WERI-Rb-1 (cell line): ENCODE measurements at regions not wholly inside any gene's neighbourhood (a gene's known extent, or its start where the extent isn't known, plus 50 kb on each side); places are given as distances from the start of the nearest gene placed in this dataset.

Experiments used
- DNase-seq: peaks from one replicate; pipeline ENCODE4 v3.0.0-alpha.2; 2020
- H3K27ac ChIP-seq: fragments of 250-450 bp; sonication (Bioruptor Pico); 2 replicates; pipeline ENCODE4 v1.5.1; 2020; ENCODE audit warnings: mild to moderate bottlenecking, moderate library complexity
- H3K27me3 ChIP-seq: fragments of 250-450 bp; sonication (Bioruptor Pico); 2 replicates; pipeline ENCODE4 v1.5.1; 2021; ENCODE audit warnings: mild to moderate bottlenecking, low read depth, moderate library complexity; ENCODE audit not compliant: insufficient read depth, severe bottlenecking
- H3K36me3 ChIP-seq: fragments of 250-450 bp; sonication (Bioruptor Pico); 2 replicates; pipeline ENCODE4 v1.5.1; 2020; ENCODE audit warnings: mild to moderate bottlenecking, moderate library complexity
- H3K4me3 ChIP-seq: 2 replicates; pipeline ENCODE4 v1.5.1; 2011; ENCODE audit warnings: low read depth, mild to moderate bottlenecking, control low read depth, low read length
- H3K9me3 ChIP-seq: fragments of 250-450 bp; sonication (Bioruptor Pico); 2 replicates; pipeline ENCODE4 v1.5.1; 2021; ENCODE audit warnings: mild to moderate bottlenecking, moderate library complexity; ENCODE audit not compliant: severe bottlenecking
- TF ChIP-seq, protein P1 (sequence below): IDR thresholded peaks from 2 replicates; pipeline ENCODE4 v1.5.1; 2011; ENCODE audit warnings: low read depth, mild to moderate bottlenecking, control low read depth, inconsistent platforms, low read length

DNA sequence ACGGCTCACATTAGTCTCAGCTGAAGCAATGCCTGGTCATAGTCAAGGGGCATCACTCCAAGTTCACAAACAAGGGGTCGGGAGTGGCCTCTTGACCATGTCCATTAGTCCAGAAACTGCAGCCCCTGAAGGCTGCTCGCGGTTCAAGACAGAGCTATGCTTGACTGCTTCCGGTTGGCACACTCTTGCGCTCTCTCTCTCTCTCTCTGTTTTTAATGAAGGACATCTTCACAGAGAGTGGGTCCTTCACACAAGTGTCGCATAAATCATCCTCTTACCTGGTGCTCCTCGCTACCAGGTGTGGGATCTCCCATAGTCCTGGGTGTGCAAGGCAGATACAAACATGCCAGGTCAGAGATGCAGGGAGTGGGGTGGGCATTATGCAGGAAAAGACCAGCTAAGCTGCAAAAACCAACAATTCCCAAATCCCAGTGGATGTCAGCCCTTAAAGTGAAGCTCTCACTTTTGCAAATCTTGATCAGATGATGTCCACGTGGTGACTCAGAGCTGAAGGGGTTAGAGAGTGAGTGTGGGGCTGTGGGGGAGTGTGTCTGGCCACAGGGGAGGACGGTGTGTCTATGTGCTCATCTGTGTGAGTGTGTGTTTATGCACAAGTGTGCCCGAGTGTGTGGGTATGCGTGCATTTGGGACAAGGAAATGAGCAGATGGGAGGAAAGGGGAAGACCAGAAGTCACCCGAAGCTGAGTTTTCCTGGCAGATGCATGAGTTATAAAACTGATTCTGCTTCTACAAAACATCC is 83.7 kb upstream of the PPP2R2D start:
- H3K27me3 ChIP-seq, result no peaks in the 10 kb centered on the region
- no peaks in the 10 kb centered on the region for H3K36me3 ChIP-seq
- TF ChIP-seq, protein P1, sequence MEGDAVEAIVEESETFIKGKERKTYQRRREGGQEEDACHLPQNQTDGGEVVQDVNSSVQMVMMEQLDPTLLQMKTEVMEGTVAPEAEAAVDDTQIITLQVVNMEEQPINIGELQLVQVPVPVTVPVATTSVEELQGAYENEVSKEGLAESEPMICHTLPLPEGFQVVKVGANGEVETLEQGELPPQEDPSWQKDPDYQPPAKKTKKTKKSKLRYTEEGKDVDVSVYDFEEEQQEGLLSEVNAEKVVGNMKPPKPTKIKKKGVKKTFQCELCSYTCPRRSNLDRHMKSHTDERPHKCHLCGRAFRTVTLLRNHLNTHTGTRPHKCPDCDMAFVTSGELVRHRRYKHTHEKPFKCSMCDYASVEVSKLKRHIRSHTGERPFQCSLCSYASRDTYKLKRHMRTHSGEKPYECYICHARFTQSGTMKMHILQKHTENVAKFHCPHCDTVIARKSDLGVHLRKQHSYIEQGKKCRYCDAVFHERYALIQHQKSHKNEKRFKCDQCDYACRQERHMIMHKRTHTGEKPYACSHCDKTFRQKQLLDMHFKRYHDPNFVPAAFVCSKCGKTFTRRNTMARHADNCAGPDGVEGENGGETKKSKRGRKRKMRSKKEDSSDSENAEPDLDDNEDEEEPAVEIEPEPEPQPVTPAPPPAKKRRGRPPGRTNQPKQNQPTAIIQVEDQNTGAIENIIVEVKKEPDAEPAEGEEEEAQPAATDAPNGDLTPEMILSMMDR, result no peak
- H3K9me3 ChIP-seq, result no peaks in the 10 kb centered on the region
- H3K27ac ChIP-seq, result no peak overlapping the region
- no peak overlapping the region for H3K4me3 ChIP-seq
- no peak for DNase-seq

DNA sequence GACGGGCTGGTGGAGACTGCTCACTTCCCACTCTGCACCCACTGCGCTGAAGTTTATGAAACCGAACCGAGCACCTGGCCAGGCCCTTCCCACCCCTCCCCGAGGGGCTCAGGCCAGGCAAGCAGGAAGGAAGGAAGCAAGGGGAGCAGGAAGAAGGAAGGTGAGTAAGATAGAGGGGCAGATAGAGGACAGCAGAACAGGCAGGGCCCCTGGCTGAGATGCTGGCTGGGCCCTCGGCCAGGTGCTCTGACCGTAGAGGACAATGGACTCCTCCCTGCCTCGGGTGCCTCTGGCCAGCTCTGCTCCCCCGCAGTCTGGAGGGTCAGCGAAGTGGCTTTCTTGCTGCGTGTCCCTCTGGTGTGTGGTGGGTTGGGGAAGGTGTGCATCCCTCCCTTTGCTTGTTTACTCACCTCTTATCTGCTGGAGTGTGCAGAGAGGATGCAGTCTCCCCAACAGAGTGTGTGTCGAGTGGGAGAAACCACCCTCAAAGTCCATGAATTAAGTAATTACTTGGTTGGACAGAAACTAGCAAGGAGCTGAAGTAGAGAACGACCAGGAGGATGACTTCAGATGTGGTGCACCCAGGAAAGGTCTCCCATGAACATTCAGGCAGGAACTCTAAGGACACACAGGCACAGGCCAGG is 82.8 kb upstream of the PPP2R2D start:
- DNase-seq, result no peak
- H3K4me3 ChIP-seq, result no peak overlapping the region
- H3K9me3 ChIP-seq, result no peaks in the 10 kb centered on the region
- no peaks in the 10 kb centered on the region for H3K36me3 ChIP-seq
- TF ChIP-seq, protein P1, result no peak
- H3K27ac ChIP-seq, result no peak overlapping the region
- H3K27me3 ChIP-seq, result no peaks in the 10 kb centered on the region

- Histone ChIP-seq H3K36me3 (no peaks in the 10 kb centered on the region), H3K9me3 (no peaks in the 10 kb centered on the region), H3K27me3 (no peaks in the 10 kb centered on the region), H3K4me3 (peak overlapping the region; percentile 21), H3K27ac (no peak overlapping the region; the same call in 1 of the 2 replicates)
- TF ChIP-seq, protein P1, result no peak
- peak; percentile 37 for DNase-seq
These were observed 82.1 kb upstream of the PPP2R2D start for GRCh38 chr10:131818510-131819234.

- Histone ChIP-seq H3K27me3 (no peaks in the 10 kb centered on the region), H3K27ac (no peak overlapping the region; the same call in 1 of the 2 replicates), H3K36me3 (no peaks in the 10 kb centered on the region), H3K9me3 (no peaks in the 10 kb centered on the region), H3K4me3 (peak overlapping the region; percentile 21)
- DNase-seq, result peak; percentile 55
- TF ChIP-seq, protein P1, result no peak
These were observed 81.4 kb upstream of the PPP2R2D start for GRCh38 chr10:131819241-131820072.

- Histone ChIP-seq H3K36me3 (no peaks in the 10 kb centered on the region), H3K27me3 (no peaks in the 10 kb centered on the region), H3K4me3 (no peak overlapping the region), H3K27ac (no peak overlapping the region), H3K9me3 (no peaks in the 10 kb centered on the region)
- TF ChIP-seq, protein P1, result no peak
- DNase-seq, result no peak
These were observed 80.2 kb upstream of the PPP2R2D start for GRCh38 chr10:131820626-131821025.
